ENCODE measurements at regions not wholly inside any gene's neighbourhood (a gene's known extent, or its start where the extent isn't known, plus 50 kb on each side); places are given as distances from the start of the nearest gene placed in this dataset.

GRCh38 chr4:37760840-37761239, 65.6 kb upstream of the PGM2 start (continued):
- no peak for TF ChIP-seq REST (IDR thresholded peaks at IDR 0.05; ENCODE audit: low read depth)
- TF ChIP-seq, protein P1, sequence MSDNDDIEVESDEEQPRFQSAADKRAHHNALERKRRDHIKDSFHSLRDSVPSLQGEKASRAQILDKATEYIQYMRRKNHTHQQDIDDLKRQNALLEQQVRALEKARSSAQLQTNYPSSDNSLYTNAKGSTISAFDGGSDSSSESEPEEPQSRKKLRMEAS (IDR thresholded peaks at IDR 0.05) = no peak
- TF ChIP-seq FOSL1 (IDR thresholded peaks at IDR 0.05; ENCODE audit: low read depth) = no peak
- TF ChIP-seq RAD21 (IDR thresholded peaks at IDR 0.05; ENCODE audit: low read depth) = no peak
- no peak for TF ChIP-seq TCF7L2 (IDR thresholded peaks at IDR 0.05; ENCODE audit: borderline replicate concordance, extremely low read depth, insufficient read depth, insufficient read length)

DNA sequence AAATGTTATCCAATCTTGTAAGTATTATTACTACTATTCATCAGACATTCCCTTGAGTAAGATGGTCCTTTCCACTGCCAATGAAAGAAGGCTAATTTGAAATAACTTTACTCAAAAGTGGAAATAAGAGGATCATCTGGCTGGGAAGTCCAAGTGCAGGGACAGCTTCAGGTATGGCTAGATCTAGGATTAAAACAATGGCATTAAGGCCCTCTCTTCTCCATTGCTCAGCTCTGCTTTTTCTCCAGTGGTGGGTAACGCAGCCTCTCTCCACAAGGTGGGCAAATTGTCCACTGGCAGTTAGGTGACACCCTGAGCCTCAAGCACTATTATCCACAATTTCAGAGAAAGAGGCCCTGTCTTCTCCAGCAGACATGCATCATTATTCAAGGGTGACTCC, 66.7 kb upstream of the PGM2 start:
- intact Hi-C loops (cut with micrococcal nuclease) = no loop called here
- CTCF ChIA-PET = no interaction called here
- no TSS peak for BruUV-seq (replicated peaks)

More for the DNA sequence above, 66.7 kb upstream of the PGM2 start:
- Histone ChIP-seq H3K27ac (ENCODE audit: low read depth, low read length) (no peak overlapping the region), H2AFZ (ENCODE audit: low read depth, low read length, poor library complexity, severe bottlenecking) (no peak overlapping the region), H3K9me3 (ENCODE audit: control insufficient read depth in 1 of 2, insufficient read depth in 1 of 2, low read depth in 1 of 2, low read length in 2 of 2) (no peaks in the 10 kb centered on the region), H3K4me1 (ENCODE audit: control insufficient read depth in 1 of 2, insufficient read depth in 2 of 2, low read length in 2 of 2) (no peaks in the 10 kb centered on the region), H3K4me3 (replicated peaks in 1 of 2; ENCODE audit: low read depth in 1 of 2, low read length in 2 of 2) (no peak overlapping the region), H3K9me2 (ENCODE audit: insufficient read depth) (no peaks in the 10 kb centered on the region), H4K20me1 (ENCODE audit: insufficient read depth) (no peaks in the 10 kb centered on the region), H3K36me3 (ENCODE audit: control insufficient read depth in 1 of 2, insufficient read depth in 2 of 2, low read length in 2 of 2) (no peaks in the 10 kb centered on the region), H3K9ac (ENCODE audit: low read length) (no peak overlapping the region), H3K4me2 (ENCODE audit: low read length) (no peak overlapping the region), H3K27me3 (ENCODE audit: insufficient read depth, low read length) (no peaks in the 10 kb centered on the region), H3K79me2 (ENCODE audit: insufficient read depth, low read length) (no peaks in the 10 kb centered on the region)
- ATAC-seq = no peak
- POLR2A ChIA-PET = no interaction called here
- TF ChIP-seq SRF (IDR thresholded peaks at IDR 0.05; ENCODE audit: low read depth) = no peak
- TF ChIP-seq, protein P2, sequence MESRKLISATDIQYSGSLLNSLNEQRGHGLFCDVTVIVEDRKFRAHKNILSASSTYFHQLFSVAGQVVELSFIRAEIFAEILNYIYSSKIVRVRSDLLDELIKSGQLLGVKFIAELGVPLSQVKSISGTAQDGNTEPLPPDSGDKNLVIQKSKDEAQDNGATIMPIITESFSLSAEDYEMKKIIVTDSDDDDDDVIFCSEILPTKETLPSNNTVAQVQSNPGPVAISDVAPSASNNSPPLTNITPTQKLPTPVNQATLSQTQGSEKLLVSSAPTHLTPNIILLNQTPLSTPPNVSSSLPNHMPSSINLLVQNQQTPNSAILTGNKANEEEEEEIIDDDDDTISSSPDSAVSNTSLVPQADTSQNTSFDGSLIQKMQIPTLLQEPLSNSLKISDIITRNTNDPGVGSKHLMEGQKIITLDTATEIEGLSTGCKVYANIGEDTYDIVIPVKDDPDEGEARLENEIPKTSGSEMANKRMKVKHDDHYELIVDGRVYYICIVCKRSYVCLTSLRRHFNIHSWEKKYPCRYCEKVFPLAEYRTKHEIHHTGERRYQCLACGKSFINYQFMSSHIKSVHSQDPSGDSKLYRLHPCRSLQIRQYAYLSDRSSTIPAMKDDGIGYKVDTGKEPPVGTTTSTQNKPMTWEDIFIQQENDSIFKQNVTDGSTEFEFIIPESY (IDR thresholded peaks at IDR 0.05; ENCODE audit: extremely low read depth, insufficient replicate concordance, low read length) = no peak
- no peak for TF ChIP-seq ATF3 (IDR thresholded peaks at IDR 0.05)
- TF ChIP-seq EZH2phosphoT487 (IDR thresholded peaks at IDR 0.05; ENCODE audit: borderline replicate concordance) = no peak
- no peak for TF ChIP-seq CTCF (IDR thresholded peaks at IDR 0.05 in 2 of 3, conservative IDR thresholded peaks at IDR 0.05 in 1 of 3; ENCODE audit: borderline replicate concordance in 1 of 3, insufficient read depth in 1 of 3, low read depth in 2 of 3, low read length in 2 of 3)
- TF ChIP-seq CEBPB (IDR thresholded peaks at IDR 0.05; ENCODE audit: low read depth) = no peak
- TF ChIP-seq POLR2AphosphoS5 (IDR thresholded peaks at IDR 0.05; ENCODE audit: low read depth, low read length) = no peak
- no peak for TF ChIP-seq CBX3 (IDR thresholded peaks at IDR 0.05; ENCODE audit: low read depth)
- TF ChIP-seq SP1 (IDR thresholded peaks at IDR 0.05; ENCODE audit: low read depth) = no peak
- no peak for TF ChIP-seq ELF1 (IDR thresholded peaks at IDR 0.05; ENCODE audit: borderline replicate concordance, low read depth)
- TF ChIP-seq RAD21 (IDR thresholded peaks at IDR 0.05; ENCODE audit: low read depth) = no peak
- RAD21 ChIA-PET (ENCODE audit: low non-redundant PET in 1 of 2, low total read pairs in 2 of 2, uncharacterized antibody in 2 of 2, unreplicated experiment in 2 of 2) = no interaction called here
- no peak for DNase-seq (ENCODE audit: low read depth, low spot score)
